PC-9 (cell line): ENCODE measurements at regions not wholly inside any gene's neighbourhood (a gene's known extent, or its start where the extent isn't known, plus 50 kb on each side); places are given as distances from the start of the nearest gene placed in this dataset.

Source experiments
- BruUV-seq: library from RNA; stranded (reverse); fragments of 400-500 nt; replicated peaks from 2 replicates; lab custom pipeline; 2021; lab: Mats Ljungman, UMichigan
- CTCF ChIA-PET: fragments of 300-600 bp; sonication (Branson Sonifier 250); formaldehyde crosslinking; loops from one replicate; lab custom pipeline; 2022; ENCODE audit warnings: antibody characterized with exemption; lab: Charles Lee
- POLR2A ChIA-PET: fragments of 300-600 bp; sonication (Branson Sonifier 250); formaldehyde crosslinking; loops from one replicate; lab custom pipeline; 2022; ENCODE audit warnings: antibody characterized with exemption; ENCODE audit not compliant: unreplicated experiment; lab: Charles Lee
- DNase-seq, 2 experiments: peaks; one replicate each; pipeline versions ENCODE4 v3.0.0 to v3.0.0-alpha.2; 2015 to 2022; ENCODE audit warnings: mixed read lengths in 1 of 2
- H2AFZ ChIP-seq: fragments of 200-600 bp; sonication (generic); 2 replicates; pipeline ENCODE4 v1.8.1; 2017; ENCODE audit warnings: antibody characterized with exemption
- H3F3A ChIP-seq: fragments of 200-600 bp; sonication (generic); 2 replicates; pipeline ENCODE4 v1.8.1; 2017; ENCODE audit warnings: antibody characterized with exemption, mild to moderate bottlenecking, low read depth; ENCODE audit not compliant: insufficient read depth
- H3K27ac ChIP-seq: fragments of 200-600 bp; sonication (generic); 2 replicates; pipeline ENCODE4 v1.6.1; 2016; ENCODE audit warnings: mixed run types
- H3K27me3 ChIP-seq: fragments of 200-600 bp; sonication (generic); 2 replicates; pipeline ENCODE4 v1.6.1; 2016; ENCODE audit warnings: low read depth, mixed run types; ENCODE audit not compliant: insufficient read depth
- H3K36me3 ChIP-seq: fragments of 200-600 bp; sonication (generic); 2 replicates; pipeline ENCODE4 v1.6.1; 2016; ENCODE audit warnings: low read depth, mixed run types
- H3K4me1 ChIP-seq: fragments of 200-600 bp; sonication (generic); replicated peaks from 2 replicates; pipeline ENCODE4 v1.6.1; 2016; ENCODE audit warnings: mixed run types; ENCODE audit not compliant: insufficient read depth
- H3K4me2 ChIP-seq: fragments of 200-600 bp; sonication (generic); 2 replicates; pipeline ENCODE4 v1.6.1; 2017; ENCODE audit warnings: mixed run types
- H3K4me3 ChIP-seq: fragments of 200-600 bp; sonication (generic); 2 replicates; pipeline ENCODE4 v1.6.1; 2016; ENCODE audit warnings: mixed run types
- H3K79me2 ChIP-seq: fragments of 200-600 bp; sonication (generic); 2 replicates; pipeline ENCODE4 v1.6.1; 2017; ENCODE audit warnings: low read depth, mixed run types
- H3K9me2 ChIP-seq: fragments of 200-600 bp; sonication (generic); 2 replicates; pipeline ENCODE4 v1.8.1; 2017; ENCODE audit warnings: mild to moderate bottlenecking; ENCODE audit not compliant: insufficient read depth
- H3K9me3 ChIP-seq: fragments of 200-600 bp; sonication (generic); 2 replicates; pipeline ENCODE4 v1.8.1; 2016; ENCODE audit warnings: low read depth; ENCODE audit not compliant: insufficient read depth
- H4K20me1 ChIP-seq: fragments of 200-600 bp; sonication (generic); 2 replicates; pipeline ENCODE4 v1.8.1; 2017; ENCODE audit not compliant: insufficient read depth
- EZH2 ChIP-seq: fragments of 200-600 bp; sonication (generic); IDR thresholded peaks from 2 replicates; pipeline ENCODE4 v1.8.0; 2017; ENCODE audit warnings: antibody characterized with exemption, low read depth
- intact Hi-C: fragments of 100-400 bp; cut with micrococcal nuclease; formaldehyde crosslinking; loops from one replicate; pipeline ENCODE4 v1.10.0; 2022; ENCODE audit not compliant: unreplicated experiment
- TF ChIP-seq, protein P1 (sequence below): fragments of 200-600 bp; sonication (generic); conservative IDR thresholded peaks from 2 replicates; pipeline ENCODE4 v1.6.1; 2017; ENCODE audit warnings: mixed run types, antibody characterized with exemption, mild to moderate bottlenecking, moderate library complexity

- Histone ChIP-seq H4K20me1 (no peaks in the 10 kb centered on the region), H3K27me3 (no peaks in the 10 kb centered on the region), H3K9me3 (no peaks in the 10 kb centered on the region), H3K9me2 (no peaks in the 10 kb centered on the region), H3K79me2 (no peaks in the 10 kb centered on the region), H3K4me2 (no peak overlapping the region), H3K4me1 (no peaks in the 10 kb centered on the region), H3K4me3 (no peak overlapping the region), H3K27ac (no peak overlapping the region), H2AFZ (no peak overlapping the region), H3F3A (no peaks in the 10 kb centered on the region), H3K36me3 (no peaks in the 10 kb centered on the region)
- ChIA-PET CTCF (no interaction called here), POLR2A (no interaction called here)
- intact Hi-C loops: no loop called here
- no TSS peak for BruUV-seq
- DNase-seq: no peak
- TF ChIP-seq, protein P1, sequence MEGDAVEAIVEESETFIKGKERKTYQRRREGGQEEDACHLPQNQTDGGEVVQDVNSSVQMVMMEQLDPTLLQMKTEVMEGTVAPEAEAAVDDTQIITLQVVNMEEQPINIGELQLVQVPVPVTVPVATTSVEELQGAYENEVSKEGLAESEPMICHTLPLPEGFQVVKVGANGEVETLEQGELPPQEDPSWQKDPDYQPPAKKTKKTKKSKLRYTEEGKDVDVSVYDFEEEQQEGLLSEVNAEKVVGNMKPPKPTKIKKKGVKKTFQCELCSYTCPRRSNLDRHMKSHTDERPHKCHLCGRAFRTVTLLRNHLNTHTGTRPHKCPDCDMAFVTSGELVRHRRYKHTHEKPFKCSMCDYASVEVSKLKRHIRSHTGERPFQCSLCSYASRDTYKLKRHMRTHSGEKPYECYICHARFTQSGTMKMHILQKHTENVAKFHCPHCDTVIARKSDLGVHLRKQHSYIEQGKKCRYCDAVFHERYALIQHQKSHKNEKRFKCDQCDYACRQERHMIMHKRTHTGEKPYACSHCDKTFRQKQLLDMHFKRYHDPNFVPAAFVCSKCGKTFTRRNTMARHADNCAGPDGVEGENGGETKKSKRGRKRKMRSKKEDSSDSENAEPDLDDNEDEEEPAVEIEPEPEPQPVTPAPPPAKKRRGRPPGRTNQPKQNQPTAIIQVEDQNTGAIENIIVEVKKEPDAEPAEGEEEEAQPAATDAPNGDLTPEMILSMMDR: no peak
- TF ChIP-seq EZH2: no peak
Measured at GRCh38 chr21:19557488-19557887, 1153.9 kb upstream of the TMPRSS15 start.

GRCh38 chr21:19565587-19565986 is 1162.0 kb upstream of the TMPRSS15 start:
- no peaks in the 10 kb centered on the region for H3K79me2 ChIP-seq
- no peaks in the 10 kb centered on the region for H3K9me2 ChIP-seq
- no TSS peak for BruUV-seq
- H3K27ac ChIP-seq: no peak overlapping the region
- no peaks in the 10 kb centered on the region for H3K36me3 ChIP-seq
- intact Hi-C loops: no loop called here
- no peaks in the 10 kb centered on the region for H3F3A ChIP-seq
- no peak overlapping the region for H3K4me2 ChIP-seq
- no peaks in the 10 kb centered on the region for H3K9me3 ChIP-seq
- H3K4me3 ChIP-seq: no peak overlapping the region
- no peaks in the 10 kb centered on the region for H4K20me1 ChIP-seq
- POLR2A ChIA-PET: no interaction called here
- H3K27me3 ChIP-seq: no peaks in the 10 kb centered on the region
- H2AFZ ChIP-seq: no peak overlapping the region
- H3K4me1 ChIP-seq: no peaks in the 10 kb centered on the region
- DNase-seq: no peak
- CTCF ChIA-PET: no interaction called here
- TF ChIP-seq, protein P1: no peak
- TF ChIP-seq EZH2: no peak

GRCh38 chr21:19566975-19567374 is 1163.4 kb upstream of the TMPRSS15 start:
- H3K4me2 ChIP-seq: no peak overlapping the region
- H3K79me2 ChIP-seq: no peaks in the 10 kb centered on the region
- no peaks in the 10 kb centered on the region for H3K27me3 ChIP-seq
- no TSS peak for BruUV-seq
- no peaks in the 10 kb centered on the region for H3K9me2 ChIP-seq
- TF ChIP-seq EZH2: no peak
- TF ChIP-seq, protein P1: no peak
- no peaks in the 10 kb centered on the region for H3F3A ChIP-seq
- ChIA-PET CTCF (no interaction called here), POLR2A (no interaction called here)
- DNase-seq: no peak
- no peaks in the 10 kb centered on the region for H4K20me1 ChIP-seq
- no peak overlapping the region for H3K4me3 ChIP-seq
- H3K9me3 ChIP-seq: no peaks in the 10 kb centered on the region
- intact Hi-C loops: no loop called here
- H3K27ac ChIP-seq: no peak overlapping the region
- no peaks in the 10 kb centered on the region for H3K4me1 ChIP-seq
- no peaks in the 10 kb centered on the region for H3K36me3 ChIP-seq
- H2AFZ ChIP-seq: no peak overlapping the region
